B cell (primary cell): ENCODE measurements at regions not wholly inside any gene's neighbourhood (a gene's known extent, or its start where the extent isn't known, plus 50 kb on each side); places are given as distances from the start of the nearest gene placed in this dataset.

ENCODE experiments used
- ATAC-seq: fragments of 200-7000 bp; cut with Tn5 transposase; one replicate; pipeline ENCODE4 v1.10.0; 2021; ENCODE audit warnings: low read depth, mild to moderate bottlenecking, moderate number of reproducible peaks, moderate library complexity
- CTCF ChIA-PET: fragments of 350-600 bp; sonication (Branson Sonifier 250); formaldehyde crosslinking; loops from one replicate; lab custom pipeline; 2021; ENCODE audit warnings: antibody characterized with exemption, inconsistent platforms; lab: Charles Lee
- POLR2A ChIA-PET: fragments of 350-600 bp; sonication (Branson Sonifier 250); formaldehyde crosslinking; loops from one replicate; lab custom pipeline; 2021; ENCODE audit warnings: antibody characterized with exemption; lab: Charles Lee
- DNase-seq: peaks from one replicate; pipeline ENCODE4 v3.0.0; 2013
- H2AFZ ChIP-seq: 2 replicates; pipeline ENCODE4 v1.6.1; 2012; ENCODE audit warnings: mild to moderate bottlenecking, low read depth, low read length; ENCODE audit not compliant: insufficient read depth, poor library complexity, severe bottlenecking
- H3K27ac ChIP-seq, 2 donors: 1 replicate in 1 of 2; 2 replicates in 1 of 2; pipeline ENCODE4 v1.5.1; 2012 to 2013; ENCODE audit warnings: low read length in 2 of 2, mild to moderate bottlenecking in 2 of 2, moderate library complexity in 1 of 2
- H3K27me3 ChIP-seq, 4 experiments: fragments of 200-600 bp in 1 of 4; sonication (generic) in 1 of 4; replicated peaks in 1 of 4; 1 replicate in 2 of 4; 2 replicates in 2 of 4; pipeline versions ENCODE4 v1.6.1 to v1.7.0; 2013 to 2016; ENCODE audit warnings: low read length in 3 of 4, mild to moderate bottlenecking in 2 of 4, mixed read lengths in 1 of 4, moderate library complexity in 1 of 4; ENCODE audit not compliant: insufficient read depth in 4 of 4, control insufficient read depth in 3 of 4; ENCODE audit errors: control extremely low read depth in 1 of 4
- H3K36me3 ChIP-seq, 2 experiments: replicated peaks in 1 of 2; 1 replicate in 1 of 2; 2 replicates in 1 of 2; pipeline versions ENCODE4 v1.6.1 to v1.7.1; 2013; ENCODE audit warnings: low read length in 1 of 2; ENCODE audit not compliant: insufficient read depth in 2 of 2, control insufficient read depth in 1 of 2; ENCODE audit errors: control extremely low read depth in 1 of 2, extremely low read depth in 1 of 2
- H3K4me1 ChIP-seq, 2 donors: fragments of 200-600 bp in 1 of 2; sonication (generic) in 1 of 2; 1 replicate in 1 of 2; 2 replicates in 1 of 2; pipeline versions ENCODE4 v1.5.1 to v1.6.1; 2013 to 2017; ENCODE audit warnings: low read length in 2 of 2; ENCODE audit not compliant: control insufficient read depth in 2 of 2, insufficient read depth in 2 of 2
- H3K4me2 ChIP-seq: replicated peaks from 2 replicates; pipeline ENCODE3; 2012; ENCODE audit warnings: mild to moderate bottlenecking, low read depth, low read length; ENCODE audit not compliant: poor library complexity, severe bottlenecking
- H3K4me3 ChIP-seq, 5 experiments: fragments of 200-600 bp in 1 of 5; sonication (generic) in 1 of 5; 1 replicate in 3 of 5; 2 replicates in 2 of 5; pipeline versions ENCODE4 v1.5.1 to v1.7.0; 2011 to 2016; ENCODE audit warnings: low read length in 4 of 5, mild to moderate bottlenecking in 4 of 5, low read depth in 2 of 5, control low read depth in 1 of 5, moderate library complexity in 1 of 5; ENCODE audit not compliant: insufficient read depth in 1 of 5; ENCODE audit errors: control extremely low read depth in 1 of 5, extremely low read depth in 1 of 5
- H3K79me2 ChIP-seq: fragments of 200-600 bp; sonication (generic); one replicate; pipeline ENCODE4 v1.6.0; 2016; ENCODE audit warnings: low read length; ENCODE audit not compliant: control insufficient read depth, insufficient read depth
- H3K9ac ChIP-seq: fragments of 200-600 bp; sonication (generic); 2 replicates; pipeline ENCODE4 v1.6.1; 2017; ENCODE audit warnings: mild to moderate bottlenecking, low read length, moderate library complexity
- H3K9me3 ChIP-seq, 3 donors: one replicate each; pipeline versions ENCODE4 v1.6.1 to v1.7.1; 2013; ENCODE audit warnings: low read length in 2 of 3; ENCODE audit not compliant: control insufficient read depth in 2 of 3, insufficient read depth in 1 of 3; ENCODE audit errors: control extremely low read depth in 1 of 3
- H4K20me1 ChIP-seq: 2 replicates; pipeline ENCODE4 v1.6.0; 2012; ENCODE audit warnings: mild to moderate bottlenecking, low read length; ENCODE audit not compliant: insufficient read depth, control insufficient read depth, poor library complexity, severe bottlenecking
- H3K27ac Mint-ChIP-seq: one replicate; pipeline ENCODE4 v1.8.0; 2021; ENCODE audit warnings: mixed read lengths
- H3K27me3 Mint-ChIP-seq: one replicate; pipeline ENCODE4 v1.8.0; 2021; ENCODE audit warnings: mixed read lengths
- H3K4me1 Mint-ChIP-seq: one replicate; pipeline ENCODE4 v1.8.0; 2021; ENCODE audit warnings: mixed read lengths
- H3K4me3 Mint-ChIP-seq: one replicate; pipeline ENCODE4 v1.8.0; 2021; ENCODE audit warnings: mixed read lengths
- H3K9me3 Mint-ChIP-seq: one replicate; pipeline ENCODE4 v1.8.0; 2022; ENCODE audit warnings: mixed read lengths; ENCODE audit not compliant: insufficient read depth
- EZH2 ChIP-seq: IDR thresholded peaks from 2 replicates; pipeline ENCODE4 v1.6.1; 2012; ENCODE audit warnings: borderline replicate concordance, low read depth, mild to moderate bottlenecking, moderate library complexity, low read length; ENCODE audit not compliant: insufficient read depth, poor library complexity, severe bottlenecking
- WGBS: methylation state at CpG from one replicate; pipeline ENCODE4 v1.1.5; 2013; ENCODE audit warnings: missing lambda C conversion rate; ENCODE audit not compliant: insufficient coverage; 5-methylcytosine and 5-hydroxymethylcytosine counted together
- intact Hi-C: fragments of 100-400 bp; cut with micrococcal nuclease; formaldehyde crosslinking; loops from one replicate; pipeline ENCODE4 v1.10.0; 2022
- TF ChIP-seq, protein P1 (sequence below): fragments of 200-600 bp; IDR thresholded peaks from one replicate; pipeline ENCODE4 v1.8.0; 2022; ENCODE audit warnings: antibody characterized with exemption, mild to moderate bottlenecking

DNA sequence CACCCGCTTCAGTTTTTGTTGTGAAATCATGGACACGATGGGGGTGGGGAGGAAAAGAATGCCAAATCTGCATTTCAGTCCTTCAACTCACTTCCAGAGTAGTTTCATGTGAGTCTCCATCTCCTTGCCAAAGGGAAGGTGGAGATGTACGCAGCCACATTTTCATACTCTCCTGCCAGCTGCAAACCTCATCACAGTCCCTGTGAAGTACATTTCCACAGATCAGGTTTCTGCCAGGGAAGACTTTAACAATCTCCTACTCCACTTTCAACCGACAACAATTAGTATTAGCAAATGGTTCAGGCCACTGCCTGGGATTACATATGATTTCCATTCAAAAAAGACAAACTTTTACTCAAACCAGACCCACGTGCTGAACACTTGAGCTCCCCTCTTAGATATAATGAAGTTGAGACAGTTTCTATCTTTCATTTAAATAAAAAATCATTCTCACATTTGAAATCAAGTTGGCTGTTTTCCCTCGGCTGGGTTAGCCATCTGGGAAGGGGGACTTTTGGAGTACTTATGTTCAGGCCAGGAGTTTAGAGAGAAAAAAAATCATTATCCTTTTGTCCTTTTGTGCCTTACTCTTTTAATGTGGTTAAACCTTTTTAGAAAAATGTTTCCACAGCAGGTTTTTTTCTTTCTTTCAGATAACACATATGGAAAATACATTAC lies 51.0 kb upstream of the CEP162 start:
- Mint-ChIP-seq H3K9me3 (no peaks in the 10 kb centered on the region), H3K4me3 (no peak overlapping the region), H3K27ac (no peak overlapping the region), H3K27me3 (peaks cover 16% of the 10 kb centered on the region), H3K4me1 (no peaks in the 10 kb centered on the region)
- H3K27me3 ChIP-seq, result no peaks in the 10 kb centered on the region
- WGBS, result 83% methylated on average over 2 of the region's 6 CpGs
- no peaks in the 10 kb centered on the region for H3K79me2 ChIP-seq
- no peak overlapping the region for H3K4me3 ChIP-seq
- ChIA-PET CTCF (interaction anchor here (1.0 kb wide), 1 partner anchor 10 kb away, joined by 3 read pairs; no protein-coding TSS in a partner anchor), POLR2A (no interaction called here)
- no peak overlapping the region for H3K4me2 ChIP-seq
- H2AFZ ChIP-seq, result no peak overlapping the region
- H4K20me1 ChIP-seq, result no peaks in the 10 kb centered on the region
- no peaks in the 10 kb centered on the region for H3K9me3 ChIP-seq
- DNase-seq (no peak), ATAC-seq (no peak)
- H3K9ac ChIP-seq, result no peak overlapping the region
- H3K27ac ChIP-seq, result no peak overlapping the region
- H3K36me3 ChIP-seq, result no peaks in the 10 kb centered on the region
- H3K4me1 ChIP-seq, result no peaks in the 10 kb centered on the region
- no peak for TF ChIP-seq EZH2
- TF ChIP-seq, protein P1, sequence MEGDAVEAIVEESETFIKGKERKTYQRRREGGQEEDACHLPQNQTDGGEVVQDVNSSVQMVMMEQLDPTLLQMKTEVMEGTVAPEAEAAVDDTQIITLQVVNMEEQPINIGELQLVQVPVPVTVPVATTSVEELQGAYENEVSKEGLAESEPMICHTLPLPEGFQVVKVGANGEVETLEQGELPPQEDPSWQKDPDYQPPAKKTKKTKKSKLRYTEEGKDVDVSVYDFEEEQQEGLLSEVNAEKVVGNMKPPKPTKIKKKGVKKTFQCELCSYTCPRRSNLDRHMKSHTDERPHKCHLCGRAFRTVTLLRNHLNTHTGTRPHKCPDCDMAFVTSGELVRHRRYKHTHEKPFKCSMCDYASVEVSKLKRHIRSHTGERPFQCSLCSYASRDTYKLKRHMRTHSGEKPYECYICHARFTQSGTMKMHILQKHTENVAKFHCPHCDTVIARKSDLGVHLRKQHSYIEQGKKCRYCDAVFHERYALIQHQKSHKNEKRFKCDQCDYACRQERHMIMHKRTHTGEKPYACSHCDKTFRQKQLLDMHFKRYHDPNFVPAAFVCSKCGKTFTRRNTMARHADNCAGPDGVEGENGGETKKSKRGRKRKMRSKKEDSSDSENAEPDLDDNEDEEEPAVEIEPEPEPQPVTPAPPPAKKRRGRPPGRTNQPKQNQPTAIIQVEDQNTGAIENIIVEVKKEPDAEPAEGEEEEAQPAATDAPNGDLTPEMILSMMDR, result no peak
- intact Hi-C loops, result no loop called here
